Activated T-helper 1 cell treated with anti-CD3 and anti-CD28 coated beads, Interleukin-2, amount 50 U/mL, for 16 hours (primary cell): ENCODE measurements at regions not wholly inside any gene's neighbourhood (a gene's known extent, or its start where the extent isn't known, plus 50 kb on each side); places are given as distances from the start of the nearest gene placed in this dataset.

Experiments
- DNase-seq, 2 donors: peaks; one replicate each; pipeline ENCODE4 v3.0.0-alpha.2; 2020; ENCODE audit warnings: low read depth in 1 of 2, low spot score in 1 of 2

DNA sequence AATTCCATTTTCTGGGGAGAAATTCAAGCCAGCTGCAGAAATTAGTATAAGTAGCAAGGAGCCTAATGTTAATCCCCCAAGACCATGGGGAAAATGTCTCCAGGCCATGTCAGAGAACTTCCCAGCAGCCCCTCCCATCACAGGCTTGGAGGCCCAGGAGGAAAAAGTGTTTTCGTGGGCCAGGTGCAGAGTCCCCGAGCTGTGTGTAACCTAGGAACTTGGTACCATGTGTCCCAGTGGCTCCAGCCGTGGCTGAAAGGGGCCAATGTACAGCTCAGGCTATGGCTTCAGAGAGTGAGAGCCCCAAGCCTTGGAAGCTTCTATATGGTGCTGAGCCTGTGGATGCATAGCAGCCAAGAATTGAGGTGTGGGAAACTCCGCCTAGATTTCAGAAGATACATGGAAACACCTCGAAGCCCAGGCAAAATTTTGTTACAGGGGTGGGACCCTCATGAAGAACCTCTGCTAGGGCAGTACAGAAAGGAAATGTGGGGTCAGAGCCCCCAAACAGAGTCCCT is 286.3 kb downstream of the MATN1 start:
- no peak for DNase-seq

DNA sequence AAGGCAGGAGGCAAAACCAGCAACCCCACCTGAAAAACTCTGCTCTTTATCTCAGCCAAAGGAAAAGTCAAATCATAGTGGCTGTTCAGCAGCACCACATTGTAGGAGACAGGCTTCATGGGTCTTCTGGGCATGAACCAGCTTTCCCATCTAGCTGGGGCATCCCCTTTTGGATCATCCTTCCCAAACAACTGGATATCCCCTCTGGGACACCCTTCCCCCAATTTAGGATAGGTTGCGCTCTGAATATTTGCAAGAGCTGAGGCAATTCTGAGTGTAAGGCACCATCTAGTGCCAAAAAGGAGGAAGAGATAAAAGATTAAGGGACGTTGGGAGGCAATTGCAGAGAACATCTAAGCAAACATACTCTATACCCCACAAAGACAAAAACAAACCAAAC is 295.8 kb downstream of the MATN1 start:
- no peak for DNase-seq

DNA sequence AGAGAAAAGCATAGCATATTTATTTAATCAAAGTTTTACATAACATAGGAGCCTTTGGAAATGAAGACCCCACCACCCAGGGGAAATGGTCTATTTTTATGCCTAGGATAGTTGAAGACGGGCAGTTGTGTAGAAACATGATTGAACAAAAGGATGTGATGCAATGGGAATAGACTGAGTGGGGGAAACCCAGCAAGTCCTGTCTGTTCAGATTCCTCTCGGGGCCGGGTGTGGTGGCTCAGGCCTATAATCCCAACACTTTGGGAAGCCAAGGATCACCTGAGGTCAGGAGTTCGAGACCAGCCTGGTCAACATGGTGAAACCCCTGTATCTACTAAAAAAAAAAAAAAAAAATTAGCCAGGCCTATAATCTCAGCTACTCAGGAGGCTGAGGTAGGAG is 298.3 kb downstream of the MATN1 start:
- DNase-seq = no peak

DNA sequence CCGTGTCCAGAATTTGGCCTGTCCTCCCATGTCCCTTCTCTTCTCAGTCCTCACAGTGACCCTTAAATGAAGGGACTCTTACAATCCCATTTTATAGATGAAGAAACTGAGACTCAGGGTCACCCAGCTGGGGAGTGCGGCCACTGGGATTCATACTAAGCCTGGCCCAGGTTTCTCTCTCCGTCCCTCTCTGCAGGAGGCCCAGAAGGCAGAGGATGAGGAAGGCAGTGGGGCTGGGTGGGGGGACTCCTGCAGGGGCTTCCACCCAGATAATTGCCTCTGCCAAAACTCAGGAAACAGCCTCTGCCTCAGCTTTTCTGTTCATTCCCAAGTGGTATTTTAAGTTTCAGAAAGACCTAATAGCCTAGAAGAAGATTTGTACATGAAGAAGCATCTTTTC is 299.8 kb downstream of the MATN1 start:
- DNase-seq = no peak

DNA sequence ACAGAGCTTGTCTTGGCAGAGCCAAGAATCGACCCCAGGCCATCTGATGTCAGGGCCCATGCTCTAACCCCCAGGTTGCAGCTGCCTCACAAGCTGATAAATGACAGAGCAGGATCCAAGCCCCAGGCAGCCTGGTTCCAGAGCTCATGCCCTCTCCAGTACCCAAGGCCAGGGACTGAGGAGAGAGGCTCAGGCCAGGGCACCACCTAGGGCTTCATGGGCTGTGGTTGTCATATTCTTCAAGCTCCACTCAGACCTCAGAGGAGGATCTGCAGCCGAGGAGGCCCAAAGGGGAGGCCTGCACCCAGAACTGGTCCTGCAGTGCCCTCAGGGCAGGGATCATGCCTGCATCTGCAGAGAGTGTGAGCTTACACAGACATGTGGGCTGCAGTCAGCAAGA is 301.1 kb downstream of the MATN1 start:
- DNase-seq = no peak

DNA sequence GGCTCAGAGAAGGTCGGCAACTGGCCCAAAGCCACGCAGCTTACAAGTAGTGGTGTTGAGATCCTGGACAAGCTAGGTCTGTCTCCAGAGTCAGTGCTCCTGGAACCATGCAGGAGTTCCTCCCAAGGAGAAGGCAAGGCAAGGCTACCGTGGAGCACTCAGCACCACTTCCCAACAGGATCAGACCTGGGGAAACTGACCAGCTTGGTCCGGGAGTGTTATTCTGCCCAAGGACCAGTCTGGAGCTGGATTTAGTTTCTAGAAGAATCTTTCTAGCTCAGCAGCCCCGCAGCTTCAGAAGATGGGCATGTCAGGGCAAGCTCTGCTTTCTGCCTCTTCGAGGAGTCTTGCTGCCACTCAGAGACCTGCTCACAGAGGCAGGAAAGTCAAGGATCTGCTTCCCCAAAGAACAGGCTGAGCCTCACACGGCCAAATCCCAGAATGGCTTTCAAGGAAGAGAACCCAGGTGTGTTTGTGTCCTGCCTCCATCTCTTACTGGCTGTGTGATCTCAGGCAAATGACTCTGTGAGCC is 302.8 kb downstream of the MATN1 start:
- DNase-seq = no peak

DNA sequence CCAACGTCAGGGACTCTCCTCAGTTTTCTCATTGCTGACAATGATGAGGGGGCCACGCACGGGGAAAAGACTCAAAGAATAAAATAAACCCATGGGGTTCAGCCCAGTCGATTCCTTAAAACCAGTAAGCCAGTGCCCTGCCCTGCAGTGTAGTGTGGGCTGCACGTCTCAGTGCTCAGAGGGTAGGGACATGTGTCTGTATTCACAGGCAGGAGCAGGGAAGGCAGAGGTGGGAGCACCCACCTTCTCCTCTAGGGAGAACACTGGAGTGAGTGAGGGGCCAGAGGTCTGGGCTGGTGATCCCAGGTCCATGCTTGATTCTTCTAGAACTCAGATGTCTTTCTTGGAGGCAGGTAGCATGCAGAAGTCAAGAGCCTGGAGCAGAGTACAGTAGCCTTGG is 303.6 kb downstream of the MATN1 start:
- DNase-seq = no peak

DNA sequence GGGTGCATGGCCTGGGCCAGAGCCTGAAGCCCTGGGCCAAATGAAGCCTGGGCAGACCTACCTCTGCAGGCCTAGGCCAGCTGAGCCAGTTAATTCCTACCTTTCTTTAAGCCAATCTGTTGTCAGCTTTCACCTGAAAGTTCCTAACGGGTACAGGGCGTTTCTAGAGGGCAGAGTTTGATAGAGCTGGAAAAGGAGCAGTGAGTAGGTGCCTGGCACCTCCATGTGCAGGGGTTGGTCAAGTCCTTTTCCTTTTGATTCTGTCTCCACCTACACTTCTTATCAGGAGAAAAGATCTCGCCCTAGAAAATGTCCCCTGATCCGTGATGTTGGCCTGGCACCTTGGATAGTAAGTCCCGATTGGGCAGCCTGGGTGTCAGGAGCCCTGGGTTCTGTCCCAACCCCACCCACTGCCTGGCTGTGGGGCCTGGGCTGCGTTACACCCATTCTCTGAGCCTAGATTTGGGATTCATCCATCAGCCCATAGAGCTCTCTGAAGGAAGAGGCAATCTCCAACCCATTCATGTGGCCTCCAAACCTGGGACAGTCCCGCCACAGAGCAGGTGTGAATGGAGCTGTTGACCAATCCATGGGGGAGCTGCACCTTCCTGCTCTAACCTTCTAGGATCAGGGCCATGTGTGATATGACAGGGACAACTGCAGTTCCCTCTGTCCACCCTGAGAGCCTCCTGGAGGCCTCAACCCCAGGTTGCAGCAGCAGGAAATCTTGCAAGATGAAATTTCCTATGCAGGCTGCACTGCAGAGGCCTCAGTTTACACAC is 304.3 kb downstream of the MATN1 start:
- no peak for DNase-seq

DNA sequence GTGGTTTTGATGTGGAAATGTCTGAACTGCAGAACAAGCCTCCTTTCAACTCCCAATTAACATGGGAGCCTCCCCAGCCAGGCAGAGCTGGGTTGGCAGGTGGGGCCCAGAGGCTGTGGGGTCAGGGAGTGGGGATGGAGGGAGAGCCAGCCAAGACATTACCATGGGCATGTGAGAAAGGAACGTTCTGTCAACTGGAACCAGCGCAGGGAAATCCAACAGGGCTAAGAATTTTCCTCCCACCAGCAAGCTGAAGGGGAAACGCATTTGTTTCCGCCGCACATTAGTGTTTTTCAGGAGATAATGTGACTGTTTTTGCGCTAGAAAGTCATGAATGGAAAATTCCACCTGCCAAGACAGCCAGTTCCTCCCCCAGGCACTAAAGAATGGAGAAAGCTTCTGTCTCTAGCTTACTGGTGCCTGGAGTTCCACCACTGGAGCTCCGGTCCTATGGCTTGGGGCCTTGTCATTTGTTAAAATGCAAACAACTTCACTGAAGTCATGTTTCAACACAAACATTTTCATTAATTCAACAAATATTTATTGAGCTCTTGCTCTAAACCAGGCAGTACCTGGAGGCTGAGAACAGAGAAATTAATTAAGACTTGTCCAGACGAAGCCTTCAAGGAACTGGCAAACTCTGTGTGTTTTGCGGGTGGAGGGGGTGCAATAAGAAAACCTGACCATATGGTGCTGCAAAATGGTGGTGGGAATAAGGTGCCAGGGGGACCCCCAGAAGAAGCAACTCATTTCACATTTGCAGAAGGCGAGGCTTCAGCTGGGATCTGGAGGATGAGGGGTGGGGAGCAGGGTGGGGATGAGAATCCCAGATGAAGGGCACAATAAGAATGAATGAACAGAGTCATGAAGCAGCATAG is 305.1 kb downstream of the MATN1 start:
- no peak for DNase-seq

DNA sequence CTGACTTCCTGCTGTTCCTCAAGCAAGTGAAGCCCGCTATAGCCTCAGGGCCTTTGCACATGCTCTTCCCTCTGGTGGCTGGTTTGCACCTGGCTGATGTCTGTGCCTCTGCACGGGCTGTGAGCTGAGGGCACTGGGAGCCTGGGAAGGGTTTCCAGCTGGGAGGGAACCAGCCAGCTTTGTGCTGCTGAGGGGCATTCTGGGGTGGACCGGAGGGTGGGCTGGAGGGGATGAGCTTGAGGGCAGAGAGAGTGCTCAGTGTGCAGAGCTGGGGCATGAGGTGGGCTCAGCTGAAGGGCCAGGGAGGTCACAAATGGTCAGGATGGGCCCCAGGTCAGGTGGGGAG is 305.7 kb downstream of the MATN1 start:
- no peak for DNase-seq

DNA sequence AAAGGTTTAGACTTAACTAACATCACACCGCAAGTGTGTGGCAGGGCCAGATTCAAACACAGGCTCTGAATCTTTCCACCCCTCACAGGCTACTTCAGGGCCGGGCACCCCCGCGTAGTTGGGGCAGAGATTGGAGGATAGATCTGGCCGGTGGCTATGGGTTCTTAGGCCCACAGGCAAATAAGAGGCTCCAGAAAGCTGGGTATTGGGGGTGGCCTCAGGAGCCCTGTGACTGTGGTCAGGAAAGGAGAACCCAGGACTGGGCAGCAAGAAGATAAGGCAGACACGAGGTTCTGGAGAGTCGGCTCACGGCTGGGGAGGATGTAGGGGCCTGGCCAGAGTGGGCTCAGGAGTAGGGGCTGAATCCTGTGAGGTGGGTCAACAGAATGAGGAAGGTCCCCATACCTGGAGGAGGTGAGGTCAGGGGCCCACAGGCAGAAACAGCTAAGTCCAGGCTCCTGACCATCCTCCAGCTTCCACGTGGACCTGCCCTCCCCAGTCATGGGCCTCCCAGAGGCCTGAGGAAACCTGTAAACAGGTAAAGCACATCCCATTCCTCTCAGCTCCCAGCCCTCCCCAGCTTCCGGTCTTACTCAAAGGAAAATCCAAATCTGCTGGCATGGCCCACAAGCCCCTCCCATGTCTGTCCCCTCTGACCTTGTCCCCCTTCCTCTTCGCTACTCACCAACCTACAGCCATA is 306.2 kb downstream of the MATN1 start:
- DNase-seq = no peak

DNA sequence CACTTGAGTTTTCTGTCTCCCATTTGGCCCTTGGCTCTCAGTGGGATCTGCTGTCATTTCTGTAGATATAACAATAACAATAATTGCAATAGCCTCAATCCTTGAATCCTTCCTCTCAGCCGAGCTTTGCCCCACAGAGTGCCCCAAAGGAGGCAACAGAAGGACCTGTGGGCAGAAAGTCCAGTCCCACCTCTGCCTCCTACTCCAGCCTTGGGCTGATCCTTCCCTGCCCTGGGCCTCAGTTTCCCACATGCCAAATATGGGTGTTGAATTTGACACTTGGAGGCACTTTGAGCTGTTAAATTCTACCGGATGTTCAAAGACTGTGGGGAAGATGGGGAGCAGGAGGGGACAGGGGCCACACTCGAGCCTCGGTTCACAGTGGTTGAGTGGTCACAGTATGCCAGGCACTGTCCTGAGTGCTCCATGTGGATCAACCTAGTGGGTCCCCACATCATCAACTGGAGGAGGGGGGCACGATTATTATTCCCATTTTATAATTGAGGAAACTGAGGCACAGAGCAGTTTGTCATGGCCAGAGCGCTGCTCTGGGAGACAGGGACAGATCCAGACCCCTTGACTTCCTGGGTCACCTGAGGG is 307.1 kb downstream of the MATN1 start:
- no peak for DNase-seq

DNA sequence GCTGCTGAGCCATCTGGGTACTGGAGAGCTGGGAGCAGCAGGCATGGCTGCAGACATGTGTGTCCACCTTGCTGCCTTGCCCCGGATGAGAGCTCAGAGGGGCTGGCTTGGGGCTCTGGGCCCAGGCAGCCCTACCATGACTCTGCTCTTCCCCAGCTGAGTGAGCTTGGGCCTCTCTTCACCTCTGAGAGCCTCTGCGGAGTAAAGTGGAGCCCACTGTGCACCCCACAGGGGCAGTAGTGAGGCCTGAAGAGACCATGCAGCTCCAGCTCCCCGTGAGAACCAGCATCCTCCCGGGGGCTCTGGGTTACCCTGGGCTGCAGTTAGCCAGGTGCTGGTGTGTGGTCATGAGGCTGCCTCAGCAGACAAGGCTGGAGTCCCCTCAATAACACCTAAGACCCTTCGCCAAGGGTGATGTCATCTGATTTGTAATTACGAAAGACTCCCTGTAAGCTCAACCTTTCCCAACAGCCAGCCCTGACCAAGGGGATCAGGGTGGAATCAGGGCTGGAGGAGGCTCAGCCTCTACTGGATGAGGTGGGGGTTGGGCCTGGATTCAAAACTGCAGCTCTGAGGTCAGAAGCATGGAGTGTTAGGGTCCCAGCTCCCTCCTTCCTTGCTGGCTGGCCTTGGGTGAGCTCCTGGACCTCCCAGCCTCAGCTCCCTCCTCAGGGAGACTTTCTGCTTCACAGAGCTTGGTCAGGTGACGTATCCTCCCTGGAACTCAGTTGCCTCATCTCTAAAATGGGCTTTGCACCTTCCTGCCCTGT is 308.0 kb downstream of the MATN1 start:
- DNase-seq = no peak

DNA sequence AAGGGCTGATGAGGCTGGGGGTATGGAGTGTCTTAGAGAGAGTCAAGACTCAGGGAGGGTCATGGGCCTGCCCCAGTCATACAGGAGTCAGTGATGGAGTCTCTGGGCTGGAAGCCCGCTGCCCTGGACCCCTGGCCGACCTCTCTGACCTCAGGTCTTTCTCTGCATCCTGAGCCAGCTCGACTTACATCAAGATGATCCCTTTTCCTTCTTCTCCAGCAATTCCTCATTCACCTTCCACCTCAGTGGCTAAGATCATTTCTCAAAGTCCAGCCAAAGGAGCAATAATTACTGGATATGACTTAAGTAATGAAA is 308.6 kb downstream of the MATN1 start:
- no peak for DNase-seq

DNA sequence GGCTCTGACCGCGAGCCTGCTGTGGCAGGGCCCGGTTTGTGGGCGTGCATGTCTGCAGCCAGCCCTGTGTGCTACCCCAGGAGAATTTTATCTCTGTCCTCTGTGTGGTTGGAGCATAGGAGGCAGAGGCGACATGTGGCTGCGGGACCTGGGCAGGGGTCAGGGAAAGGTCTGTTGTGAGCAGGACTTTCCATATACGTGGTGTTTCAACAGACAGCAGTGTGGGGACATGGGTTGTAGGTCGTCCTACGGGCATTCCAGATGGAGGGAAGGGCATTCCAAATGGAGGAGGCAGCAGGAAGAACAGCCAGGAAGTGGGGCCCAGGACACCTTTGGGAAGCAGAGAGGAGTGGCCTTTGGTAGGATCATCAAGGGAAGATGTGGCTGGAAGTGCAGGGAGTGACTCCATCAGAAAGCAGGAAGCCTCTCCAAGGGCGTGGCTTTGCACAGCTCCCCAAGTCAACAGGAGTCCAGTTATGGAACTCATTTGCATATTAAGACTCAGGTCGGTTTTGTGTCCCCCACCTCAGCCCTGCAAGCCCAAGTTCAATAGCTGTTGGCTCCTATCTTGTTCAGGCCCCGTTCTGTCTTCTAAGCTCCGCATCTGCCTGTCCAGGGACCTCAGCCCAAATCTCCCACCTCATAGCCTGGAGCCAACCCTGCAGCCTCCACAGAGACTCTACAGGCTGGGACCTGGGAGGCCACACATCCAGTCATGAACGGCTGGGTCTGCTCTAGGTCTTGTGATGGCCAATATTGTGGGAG is 309.1 kb downstream of the MATN1 start:
- DNase-seq = no peak

DNA sequence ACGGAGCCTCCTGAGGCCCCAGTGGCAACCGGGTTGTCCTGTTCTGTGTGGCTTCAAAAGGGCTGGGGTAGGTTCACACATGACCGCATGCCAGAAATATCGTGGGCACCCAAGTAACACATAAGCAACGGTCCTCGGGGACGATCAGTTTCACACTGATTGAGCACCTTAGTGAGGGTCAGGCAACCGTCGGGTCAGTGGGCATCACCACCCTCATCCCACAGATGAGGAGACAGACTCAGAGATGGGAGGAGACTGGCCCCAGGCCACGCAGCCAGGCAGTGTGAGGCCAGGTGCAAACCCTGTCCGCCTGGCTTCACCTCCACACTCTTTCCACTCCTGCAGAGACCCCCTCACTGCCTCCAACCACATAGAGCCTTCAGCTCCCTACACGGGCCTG is 309.8 kb downstream of the MATN1 start:
- DNase-seq = no peak

DNA sequence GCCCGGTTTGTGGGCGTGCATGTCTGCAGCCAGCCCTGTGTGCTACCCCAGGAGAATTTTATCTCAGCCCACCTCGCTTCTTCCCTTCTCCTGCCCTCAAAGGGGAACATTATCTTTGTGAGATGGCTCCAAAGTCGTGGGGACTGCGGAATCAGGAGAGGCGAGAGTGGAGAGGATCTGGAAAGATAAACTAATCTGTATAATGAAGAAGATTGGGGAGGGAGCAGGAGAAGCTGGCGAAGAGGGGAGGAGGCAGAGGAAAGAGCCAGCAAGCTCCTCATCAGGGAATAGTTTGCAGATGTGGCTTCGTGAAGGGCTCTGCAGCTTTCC is 310.3 kb downstream of the MATN1 start:
- DNase-seq = no peak

DNA sequence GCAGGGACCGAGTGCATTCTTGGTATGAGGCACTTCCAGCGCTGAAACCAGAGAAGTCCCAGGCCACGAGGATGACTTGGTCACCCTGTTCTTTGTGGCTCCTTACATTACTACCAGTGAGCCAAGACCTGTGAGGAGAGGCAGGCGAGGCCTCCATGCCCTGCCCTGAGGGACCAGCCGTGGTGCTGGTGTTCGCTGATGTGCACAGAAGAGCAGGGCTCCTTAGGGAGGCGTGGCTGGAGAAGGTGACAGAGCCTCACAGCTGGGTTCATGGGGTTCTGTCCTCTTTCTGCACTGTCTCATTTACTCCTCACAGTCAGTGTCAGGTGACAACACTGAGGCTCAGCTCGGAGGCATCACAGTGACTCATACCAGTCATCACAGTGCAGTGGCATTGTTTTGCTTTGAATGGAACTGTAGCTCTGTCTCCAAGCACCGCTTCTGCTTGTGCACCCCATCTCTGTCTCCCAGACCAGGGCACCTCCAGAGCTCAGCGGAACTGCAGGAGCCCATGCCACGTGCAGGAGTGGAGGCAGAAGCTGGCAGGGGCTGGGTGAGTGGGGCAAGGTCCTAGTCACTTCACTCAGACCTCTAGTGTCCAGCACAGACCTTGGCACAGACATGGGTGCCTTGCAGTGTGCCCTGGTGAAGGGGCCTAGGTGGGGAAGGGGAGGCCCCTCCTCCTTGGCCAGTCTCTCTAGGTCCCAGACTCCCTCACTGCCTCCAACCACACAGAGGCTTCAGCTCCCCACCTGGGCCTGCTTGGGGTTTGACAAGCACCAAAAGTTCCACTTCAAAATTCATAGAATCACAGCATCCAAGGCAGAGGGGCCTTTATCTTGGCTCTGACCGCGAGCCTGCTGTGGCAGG is 310.9 kb downstream of the MATN1 start:
- no peak for DNase-seq

DNA sequence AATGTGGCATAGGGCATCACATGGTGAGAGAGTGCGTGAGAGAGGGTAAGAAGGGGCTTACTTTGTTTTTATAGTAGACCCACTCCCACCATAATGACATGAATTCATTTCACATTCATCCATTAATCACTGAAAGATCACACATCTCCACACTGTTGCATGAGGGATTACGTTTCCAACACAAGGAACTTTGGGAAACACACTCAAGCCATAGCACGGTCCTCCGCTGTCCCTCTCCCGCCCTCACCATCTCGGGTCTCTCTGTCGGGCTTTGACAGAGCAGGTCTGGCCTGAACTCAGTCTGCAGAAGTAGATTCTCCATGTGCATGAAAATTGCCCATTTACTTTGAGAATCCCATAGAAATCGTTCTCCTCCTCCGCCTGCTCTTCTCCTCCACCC is 312.2 kb downstream of the MATN1 start:
- no peak for DNase-seq
